H1 (cell line): ENCODE measurements at regions not wholly inside any gene's neighbourhood (a gene's known extent, or its start where the extent isn't known, plus 50 kb on each side); places are given as distances from the start of the nearest gene placed in this dataset.

Experiments used
- CTCF ChIA-PET: fragments of 300-600 bp; sonication (Branson Sonifier 250); formaldehyde crosslinking; loops from one replicate; lab custom pipeline; 2021; ENCODE audit not compliant: partially characterized antibody; lab: Charles Lee
- POLR2A ChIA-PET: fragments of 300-600 bp; sonication (Branson Sonifier 250); formaldehyde crosslinking; loops from one replicate; lab custom pipeline; 2021; ENCODE audit warnings: inconsistent platforms; ENCODE audit not compliant: partially characterized antibody; lab: Charles Lee
- DNase-seq, 2 experiments: peaks; one replicate each; pipeline versions ENCODE4 v3.0.0 to v3.0.0-alpha.2; 2010 to 2022; ENCODE audit warnings: low spot score in 2 of 2, low read depth in 1 of 2, mixed read lengths in 1 of 2
- FAIRE-seq: peaks from 2 replicates; lab custom pipeline; 2011; peaks lifted over from hg19 to GRCh38; lab: Jason Lieb, UNC
- H2AFZ ChIP-seq: 2 replicates; pipeline ENCODE4 v1.8.1; 2012; ENCODE audit warnings: low read length, inconsistent platforms
- H2AK5ac ChIP-seq: 2 replicates; pipeline ENCODE4 v1.6.1; 2013; ENCODE audit warnings: low read depth, low read length
- H2BK120ac ChIP-seq: replicated peaks from 2 replicates; pipeline ENCODE3; 2013; ENCODE audit warnings: low read depth, low read length, inconsistent platforms
- H2BK12ac ChIP-seq: 2 replicates; pipeline ENCODE4 v1.6.1; 2013; ENCODE audit warnings: low read depth, low read length
- H2BK15ac ChIP-seq: 2 replicates; pipeline ENCODE4 v1.6.1; 2013; ENCODE audit warnings: low read length
- H2BK20ac ChIP-seq: 2 replicates; pipeline ENCODE4 v1.6.1; 2013; ENCODE audit warnings: low read length
- H2BK5ac ChIP-seq: 2 replicates; pipeline ENCODE4 v1.6.1; 2013; ENCODE audit warnings: low read depth, low read length
- H3K14ac ChIP-seq: 2 replicates; pipeline ENCODE4 v1.6.1; 2013; ENCODE audit warnings: inconsistent platforms; ENCODE audit not compliant: insufficient read length
- H3K18ac ChIP-seq: 2 replicates; pipeline ENCODE4 v1.6.1; 2013; ENCODE audit warnings: low read length; ENCODE audit errors: extremely low read depth
- H3K23ac ChIP-seq: 2 replicates; pipeline ENCODE4 v1.6.1; 2013; ENCODE audit warnings: inconsistent platforms; ENCODE audit not compliant: insufficient read length
- H3K23me2 ChIP-seq: 2 replicates; pipeline ENCODE4 v1.6.1; 2013; ENCODE audit warnings: low read depth, low read length
- H3K27ac ChIP-seq: 2 replicates; pipeline ENCODE4 v1.6.1; 2011; ENCODE audit warnings: low read depth, low read length, inconsistent platforms
- H3K27me3 ChIP-seq, 4 experiments: replicated peaks in 1 of 4; 1 replicate in 1 of 4; 2 replicates in 3 of 4; pipeline versions ENCODE4 v1.6.1 to v1.8.1; 2011 to 2013; ENCODE audit warnings: low read length in 3 of 4, mild to moderate bottlenecking in 3 of 4, inconsistent platforms in 2 of 4, mixed read lengths in 2 of 4, moderate library complexity in 1 of 4; ENCODE audit not compliant: control insufficient read depth in 3 of 4, insufficient read depth in 3 of 4; ENCODE audit errors: extremely low read depth in 1 of 4
- H3K36me3 ChIP-seq, 4 experiments: 2 replicates each; pipeline versions ENCODE4 v1.6.1 to v1.8.1; 2011 to 2013; ENCODE audit warnings: mild to moderate bottlenecking in 4 of 4, low read length in 3 of 4, moderate library complexity in 2 of 4, control low read depth in 1 of 4, inconsistent platforms in 1 of 4; ENCODE audit not compliant: insufficient read depth in 4 of 4, control insufficient read depth in 2 of 4
- H3K4ac ChIP-seq: replicated peaks from 2 replicates; pipeline ENCODE3; 2013; ENCODE audit warnings: low read length, low read depth, mixed read lengths, inconsistent platforms; ENCODE audit not compliant: insufficient read length
- H3K4me1 ChIP-seq, 4 experiments: replicated peaks in 1 of 4; 1 replicate in 1 of 4; 2 replicates in 3 of 4; pipeline versions ENCODE4 v1.6.1 to v1.8.1; 2011 to 2013; ENCODE audit warnings: low read length in 3 of 4, inconsistent platforms in 2 of 4, mixed read lengths in 1 of 4; ENCODE audit not compliant: insufficient read depth in 4 of 4, control insufficient read depth in 3 of 4
- H3K4me2 ChIP-seq, 2 experiments: 2 replicates each; pipeline versions ENCODE4 v1.6.1 to v1.8.1; 2011 to 2013; ENCODE audit warnings: low read depth in 2 of 2, low read length in 2 of 2, control low read depth in 1 of 2, inconsistent platforms in 1 of 2, mild to moderate bottlenecking in 1 of 2; ENCODE audit not compliant: insufficient read depth in 1 of 2
- H3K4me3 ChIP-seq, 4 experiments: fragments of 200-600, 300-600 bp in 1 of 4; sonication (generic), shearing (Covaris generic), sonication (Bioruptor Twin) in 1 of 4; 2 replicates each; pipeline versions ENCODE4 v1.5.1 to v1.8.1; 2011 to 2016; ENCODE audit warnings: low read length in 4 of 4, low read depth in 3 of 4, control low read depth in 2 of 4, inconsistent platforms in 2 of 4, mild to moderate bottlenecking in 2 of 4, mixed read lengths in 1 of 4, moderate library complexity in 1 of 4; ENCODE audit not compliant: insufficient read depth in 2 of 4; ENCODE audit errors: extremely low read depth in 1 of 4
- H3K56ac ChIP-seq: replicated peaks from 2 replicates; pipeline ENCODE3; 2013; ENCODE audit warnings: low read depth, mild to moderate bottlenecking, mixed read lengths, low read length, inconsistent platforms; ENCODE audit not compliant: insufficient read length
- H3K79me1 ChIP-seq: 2 replicates; pipeline ENCODE4 v1.6.1; 2013; ENCODE audit warnings: low read depth, low read length, control low read depth
- H3K79me2 ChIP-seq, 2 experiments: 2 replicates each; pipeline versions ENCODE4 v1.6.1 to v1.8.1; 2012 to 2013; ENCODE audit warnings: low read length in 2 of 2, mild to moderate bottlenecking in 2 of 2, inconsistent platforms in 1 of 2; ENCODE audit not compliant: insufficient read depth in 2 of 2, control insufficient read depth in 1 of 2
- H3K9ac ChIP-seq, 4 experiments: replicated peaks in 1 of 4; 1 replicate in 1 of 4; 2 replicates in 3 of 4; pipeline versions ENCODE4 v1.6.1 to v1.8.1; 2011 to 2013; ENCODE audit warnings: low read depth in 3 of 4, low read length in 3 of 4, control low read depth in 2 of 4, mild to moderate bottlenecking in 2 of 4, moderate library complexity in 2 of 4, inconsistent platforms in 1 of 4; ENCODE audit errors: extremely low read depth in 1 of 4
- H3K9me3 ChIP-seq, 2 experiments: 2 replicates each; pipeline versions ENCODE4 v1.6.1 to v1.8.1; 2012 to 2013; ENCODE audit warnings: mild to moderate bottlenecking in 2 of 2, moderate library complexity in 2 of 2, control low read depth in 1 of 2, inconsistent platforms in 1 of 2, low read depth in 1 of 2, low read length in 1 of 2, mixed read lengths in 1 of 2; ENCODE audit not compliant: insufficient read depth in 2 of 2
- H4K20me1 ChIP-seq, 2 experiments: replicated peaks in 1 of 2; 2 replicates each; pipeline versions ENCODE3 to v1.8.1; 2011 to 2013; ENCODE audit warnings: inconsistent platforms in 2 of 2, low read length in 2 of 2, mild to moderate bottlenecking in 1 of 2; ENCODE audit not compliant: insufficient read depth in 2 of 2, control insufficient read depth in 1 of 2
- H4K5ac ChIP-seq: 2 replicates; pipeline ENCODE4 v1.6.1; 2013; ENCODE audit warnings: low read length, low read depth, mixed read lengths, inconsistent platforms; ENCODE audit not compliant: insufficient read length
- H4K8ac ChIP-seq: 2 replicates; pipeline ENCODE4 v1.8.0; 2013; ENCODE audit warnings: mild to moderate bottlenecking, moderate library complexity, low read length, inconsistent platforms; ENCODE audit not compliant: insufficient read depth; ENCODE audit errors: extremely low read depth
- H4K91ac ChIP-seq: replicated peaks from 2 replicates; pipeline ENCODE3; 2013; ENCODE audit warnings: low read length, mixed read lengths, inconsistent platforms; ENCODE audit not compliant: insufficient read length
- NANOG ChIP-seq: IDR thresholded peaks from 2 replicates; pipeline ENCODE4 v1.6.1; 2011; ENCODE audit warnings: low read length, low read depth, mild to moderate bottlenecking, inconsistent platforms; ENCODE audit not compliant: insufficient read depth, poor library complexity, severe bottlenecking
- TEAD4 ChIP-seq: IDR thresholded peaks from 2 replicates; pipeline ENCODE4 v1.6.1; 2012; ENCODE audit warnings: low read depth, low read length, inconsistent platforms, mixed read lengths
- WGBS, 2 experiments: shearing (Covaris generic) in 1 of 2; methylation state at CpG; one replicate each; pipeline versions ENCODE4 v1.1.6 to v1.1.7; 2013 to 2015; ENCODE audit warnings: low lambda C conversion rate in 2 of 2, mixed read lengths in 2 of 2, inconsistent platforms in 1 of 2, low coverage in 1 of 2, missing lambda C conversion rate in 1 of 2; ENCODE audit not compliant: insufficient replicate concordance in 2 of 2, insufficient coverage in 1 of 2, insufficient read length in 1 of 2; ENCODE audit errors: extremely low coverage in 1 of 2, missing lambda C conversion rate in 1 of 2; 5-methylcytosine and 5-hydroxymethylcytosine counted together

DNA sequence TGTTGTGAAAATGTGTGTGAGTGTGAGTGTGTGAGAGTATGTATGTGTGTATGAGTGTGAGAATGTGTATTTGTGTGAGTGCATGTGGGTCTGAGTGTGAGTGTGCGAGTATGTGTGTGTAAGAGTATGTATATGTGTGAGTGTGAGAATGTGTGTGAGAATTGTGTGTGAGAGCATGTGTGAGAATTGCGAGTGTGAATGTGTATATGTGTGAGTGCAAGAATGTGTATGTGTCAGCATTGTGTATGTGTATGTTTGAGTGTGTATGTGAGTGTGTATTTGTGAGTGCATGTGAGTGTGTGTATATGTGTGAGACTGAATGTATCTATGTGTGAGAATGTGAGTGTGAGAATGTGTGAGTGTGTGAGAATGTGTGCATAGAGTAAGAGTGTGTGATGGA lies 72.0 kb upstream of the PCBD1 start:
- Histone ChIP-seq H3K23ac (no peak overlapping the region), H3K18ac (no peak overlapping the region), H3K56ac (peak overlapping the region; percentile 99), H3K36me3 (no peaks in the 10 kb centered on the region; a peak in 1 of 8 replicates), H3K14ac (no peak overlapping the region), H4K8ac (no peak overlapping the region), H2AFZ (no peak overlapping the region), H3K9me3 (peaks cover 0 to 5% of the 10 kb centered on the region in 2 experiments; a peak in 1 of 4 replicates), H2BK20ac (no peak overlapping the region), H4K91ac (peak overlapping the region; percentile 4), H3K4me3 (no peak overlapping the region), H3K79me1 (no peaks in the 10 kb centered on the region), H3K79me2 (no peaks in the 10 kb centered on the region; a peak in 2 of 4 replicates), H2BK12ac (peak overlapping the region; percentile 90; the same call in 1 of the 2 replicates), H2BK120ac (no peak overlapping the region), H2AK5ac (peak overlapping the region; percentile 99), H3K23me2 (peaks cover 10% of the 10 kb centered on the region), H3K27me3 (peaks cover 0 to 3% (median under 1%) of the 10 kb centered on the region in 4 experiments; a peak in 3 of 7 replicates), H3K4ac (peak overlapping the region; percentile 1), H4K20me1 (peaks cover 0 to 9% of the 10 kb centered on the region in 2 experiments), H3K9ac (peak overlapping the region in 1 of 4 experiments; percentile 11; a peak in 1 of 7 replicates), H3K4me2 (no peak overlapping the region), H3K27ac (no peak overlapping the region), H4K5ac (no peak overlapping the region), H2BK15ac (no peak overlapping the region), H3K4me1 (no peaks in the 10 kb centered on the region), H2BK5ac (peak overlapping the region; percentile 55)
- FAIRE-seq (no peak), DNase-seq (no peak)
- TF ChIP-seq NANOG (no peak), TEAD4 (0 out of 2 replicates have a peak, but pooled peaks have one; percentile 12)
- POLR2A ChIA-PET = no interaction called here
- WGBS, 2 experiments = 82 to 100% methylated on average over 2 of the region's 2 CpGs
- CTCF ChIA-PET = no interaction called here
